ENCODE measurements at regions not wholly inside any gene's neighbourhood (a gene's known extent, or its start where the extent isn't known, plus 50 kb on each side); places are given as distances from the start of the nearest gene placed in this dataset.
"Not testable (repeated sequence)": the region's sequence is repeated elsewhere in the genome, so short reads cannot be mapped to it uniquely, and the experiment has no call there.

DNA sequence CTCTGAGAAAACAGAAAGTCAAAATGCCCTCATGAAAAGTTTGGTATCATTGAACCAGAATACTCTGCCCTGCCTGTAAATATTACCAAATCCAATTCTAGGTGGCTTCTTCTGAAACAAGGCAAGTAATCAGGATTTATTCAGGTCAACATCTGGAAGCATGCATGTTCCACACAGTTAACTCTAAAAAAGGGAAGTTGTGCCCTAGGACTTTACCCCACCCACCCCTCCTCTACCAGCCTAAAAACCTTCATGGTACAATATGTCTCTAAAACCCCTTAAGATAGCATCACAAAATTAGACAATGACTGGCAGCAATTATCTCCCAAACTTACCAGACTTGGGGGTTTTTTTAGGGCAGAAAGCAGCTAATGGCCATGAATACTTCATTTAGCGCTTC lies 414.8 kb upstream of the SLC30A5 start:
- H3K27ac ChIP-seq (ENCODE audit: low read length), result no peak overlapping the region
- no CpG with 5 or more reads among the region's 1 CpG for WGBS (ENCODE audit: insufficient coverage, insufficient read length)
- no peaks in the 10 kb centered on the region for H3K4me1 ChIP-seq (ENCODE audit: control insufficient read depth, insufficient read depth, low read length)
- H3K9me3 ChIP-seq (ENCODE audit: control insufficient read depth, insufficient read depth, low read length), result no peaks in the 10 kb centered on the region
- H3K27me3 ChIP-seq (ENCODE audit: control insufficient read depth, insufficient read depth, low read length), result no peaks in the 10 kb centered on the region
- H3K4me3 ChIP-seq (ENCODE audit: low read length), result no peak overlapping the region
- no peak for DNase-seq (ENCODE audit: low read depth, low spot score)
- no peaks in the 10 kb centered on the region for H3K36me3 ChIP-seq (ENCODE audit: control insufficient read depth, insufficient read depth, low read length)

GRCh38 chr5:68680366-68680765 lies 413.4 kb upstream of the SLC30A5 start:
- Histone ChIP-seq H3K27ac (ENCODE audit: low read length) (no peak overlapping the region), H3K36me3 (ENCODE audit: control insufficient read depth, insufficient read depth, low read length) (no peaks in the 10 kb centered on the region), H3K27me3 (ENCODE audit: control insufficient read depth, insufficient read depth, low read length) (no peaks in the 10 kb centered on the region), H3K4me1 (ENCODE audit: control insufficient read depth, insufficient read depth, low read length) (no peaks in the 10 kb centered on the region), H3K4me3 (ENCODE audit: low read length) (no peak overlapping the region), H3K9me3 (ENCODE audit: control insufficient read depth, insufficient read depth, low read length) (no peaks in the 10 kb centered on the region)
- DNase-seq (ENCODE audit: low read depth, low spot score), result no peak

DNA sequence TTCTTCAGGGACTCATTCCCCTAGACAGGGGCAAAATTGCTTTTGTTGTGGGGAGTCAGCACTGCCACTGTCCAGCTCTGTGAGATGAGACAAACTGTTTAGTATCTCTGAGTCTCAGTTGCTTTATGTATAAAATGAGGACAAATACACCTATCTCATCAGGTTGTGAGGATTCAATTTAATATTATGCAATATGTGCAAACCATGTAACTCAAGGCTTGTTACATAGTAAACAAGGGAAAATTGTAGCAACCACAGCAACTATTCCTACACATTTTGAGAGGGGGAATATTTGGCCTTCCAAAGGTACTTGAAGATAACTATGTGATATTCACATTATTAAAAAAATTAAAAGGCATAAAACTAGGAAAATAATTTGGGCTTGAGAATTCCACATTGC lies 411.9 kb upstream of the SLC30A5 start:
- Histone ChIP-seq H3K4me1 (ENCODE audit: control insufficient read depth, insufficient read depth, low read length) (no peaks in the 10 kb centered on the region), H3K27me3 (ENCODE audit: control insufficient read depth, insufficient read depth, low read length) (no peaks in the 10 kb centered on the region), H3K36me3 (ENCODE audit: control insufficient read depth, insufficient read depth, low read length) (no peaks in the 10 kb centered on the region), H3K27ac (ENCODE audit: low read length) (no peak overlapping the region), H3K9me3 (ENCODE audit: control insufficient read depth, insufficient read depth, low read length) (no peaks in the 10 kb centered on the region), H3K4me3 (ENCODE audit: low read length) (no peak overlapping the region)
- DNase-seq (ENCODE audit: low read depth, low spot score), result no peak

DNA sequence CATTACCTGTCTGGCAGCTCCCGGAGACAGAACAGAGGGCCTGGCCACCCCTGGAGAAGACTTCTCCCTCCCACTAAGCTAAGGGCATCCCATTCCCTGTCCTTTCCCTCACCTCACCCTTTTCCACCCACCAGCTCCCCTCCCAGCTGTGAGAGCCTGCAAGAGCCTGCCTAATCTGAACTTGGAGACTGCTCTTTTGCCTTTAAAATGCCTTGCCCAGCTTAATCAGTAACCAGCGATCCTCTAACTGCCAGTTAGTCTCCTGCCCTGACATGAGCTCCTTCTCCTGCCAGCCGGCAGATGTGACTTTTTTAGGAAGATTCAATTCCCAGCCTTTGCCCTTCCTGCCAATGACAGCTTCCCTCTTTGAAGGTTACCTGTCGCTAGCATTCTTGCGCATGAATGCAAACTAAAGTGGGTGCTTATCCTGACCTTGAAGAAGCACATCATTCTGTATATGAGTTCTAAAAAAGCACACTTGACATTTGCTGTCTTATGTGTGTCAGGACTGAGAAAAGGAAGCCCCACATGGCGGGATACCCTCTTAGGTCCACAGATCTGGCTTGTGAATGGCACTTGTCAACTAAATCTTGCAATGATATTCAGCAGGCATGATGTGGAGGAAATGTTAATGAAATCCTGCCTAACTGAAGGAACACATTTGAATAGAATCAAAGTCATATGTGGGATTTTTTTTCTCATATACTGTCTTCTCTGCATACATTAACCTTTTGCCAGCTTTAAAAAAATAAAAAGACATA lies 411.2 kb upstream of the SLC30A5 start:
- no peak overlapping the region for H3K4me3 ChIP-seq (ENCODE audit: low read length)
- WGBS (ENCODE audit: insufficient coverage, insufficient read length), result no CpG with 5 or more reads among the region's 6 CpGs
- no peaks in the 10 kb centered on the region for H3K9me3 ChIP-seq (ENCODE audit: control insufficient read depth, insufficient read depth, low read length)
- H3K4me1 ChIP-seq (ENCODE audit: control insufficient read depth, insufficient read depth, low read length), result no peaks in the 10 kb centered on the region
- no peak overlapping the region for H3K27ac ChIP-seq (ENCODE audit: low read length)
- H3K27me3 ChIP-seq (ENCODE audit: control insufficient read depth, insufficient read depth, low read length), result no peaks in the 10 kb centered on the region
- no peak for DNase-seq (ENCODE audit: low read depth, low spot score)
- H3K36me3 ChIP-seq (ENCODE audit: control insufficient read depth, insufficient read depth, low read length), result no peaks in the 10 kb centered on the region

DNA sequence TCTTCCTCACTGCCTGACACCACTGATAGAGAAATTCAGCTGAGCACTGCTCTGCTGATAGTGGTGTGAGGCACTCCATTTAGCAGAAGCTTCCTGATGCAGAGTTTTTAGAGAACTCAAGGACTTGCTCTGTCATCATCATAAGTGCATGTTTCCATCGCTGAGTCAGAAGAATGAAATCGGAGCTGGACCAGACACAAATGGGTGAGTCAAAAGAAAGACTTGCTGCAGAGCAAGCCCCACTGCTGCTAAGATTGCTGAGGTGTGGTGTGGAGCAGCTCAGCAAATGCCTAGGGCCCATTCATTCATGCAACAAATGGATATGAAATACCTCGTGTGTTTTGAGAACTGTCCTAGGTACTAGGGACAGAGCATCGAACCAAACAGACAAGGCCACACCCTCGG lies 410.2 kb upstream of the SLC30A5 start:
- Histone ChIP-seq H3K27me3 (ENCODE audit: control insufficient read depth, insufficient read depth, low read length) (no peaks in the 10 kb centered on the region), H3K27ac (ENCODE audit: low read length) (no peak overlapping the region), H3K36me3 (ENCODE audit: control insufficient read depth, insufficient read depth, low read length) (no peaks in the 10 kb centered on the region), H3K9me3 (ENCODE audit: control insufficient read depth, insufficient read depth, low read length) (no peaks in the 10 kb centered on the region), H3K4me3 (ENCODE audit: low read length) (no peak overlapping the region), H3K4me1 (ENCODE audit: control insufficient read depth, insufficient read depth, low read length) (no peaks in the 10 kb centered on the region)
- WGBS (ENCODE audit: insufficient coverage, insufficient read length), result no CpG with 5 or more reads among the region's 5 CpGs
- no peak for DNase-seq (ENCODE audit: low read depth, low spot score)

- Histone ChIP-seq H3K36me3 (ENCODE audit: control insufficient read depth, insufficient read depth, low read length) (no peaks in the 10 kb centered on the region), H3K4me1 (ENCODE audit: control insufficient read depth, insufficient read depth, low read length) (no peaks in the 10 kb centered on the region), H3K27ac (ENCODE audit: low read length) (no peak overlapping the region), H3K27me3 (ENCODE audit: control insufficient read depth, insufficient read depth, low read length) (no peaks in the 10 kb centered on the region), H3K4me3 (ENCODE audit: low read length) (no peak overlapping the region), H3K9me3 (ENCODE audit: control insufficient read depth, insufficient read depth, low read length) (no peaks in the 10 kb centered on the region)
- WGBS (ENCODE audit: insufficient coverage, insufficient read length), result no CpG with 5 or more reads among the region's 1 CpG
- DNase-seq (ENCODE audit: low read depth, low spot score), result no peak
Observed at GRCh38 chr5:68685863-68686262, 408.0 kb upstream of the SLC30A5 start.

DNA sequence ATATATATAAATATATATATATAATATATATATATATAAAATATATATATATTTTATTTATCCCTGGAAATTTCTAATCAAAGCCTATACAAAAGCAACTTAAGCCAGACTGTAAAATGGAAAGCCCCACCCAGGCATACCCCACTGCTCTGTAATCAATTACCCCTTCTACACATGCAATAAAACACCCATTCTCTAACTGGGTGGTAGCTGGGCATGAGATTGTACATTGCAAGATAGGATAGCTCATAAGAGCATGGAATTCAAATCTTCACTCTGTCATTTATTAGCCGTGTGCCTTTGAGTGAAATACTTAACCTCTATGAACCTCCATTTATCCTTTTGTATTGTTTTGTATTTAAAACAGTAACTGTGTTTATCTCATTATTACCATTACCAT lies 405.3 kb upstream of the SLC30A5 start:
- no peak for DNase-seq (ENCODE audit: low read depth, low spot score)
- Histone ChIP-seq H3K36me3 (ENCODE audit: control insufficient read depth, insufficient read depth, low read length) (no peaks in the 10 kb centered on the region), H3K4me3 (ENCODE audit: low read length) (no peak overlapping the region), H3K9me3 (ENCODE audit: control insufficient read depth, insufficient read depth, low read length) (no peaks in the 10 kb centered on the region), H3K27me3 (ENCODE audit: control insufficient read depth, insufficient read depth, low read length) (no peaks in the 10 kb centered on the region), H3K27ac (ENCODE audit: low read length) (no peak overlapping the region), H3K4me1 (ENCODE audit: control insufficient read depth, insufficient read depth, low read length) (no peaks in the 10 kb centered on the region)
- no CpG with 5 or more reads among the region's 1 CpG for WGBS (ENCODE audit: insufficient coverage, insufficient read length)

- Histone ChIP-seq H3K27me3 (ENCODE audit: control insufficient read depth, insufficient read depth, low read length) (no peaks in the 10 kb centered on the region), H3K9me3 (ENCODE audit: control insufficient read depth, insufficient read depth, low read length) (no peaks in the 10 kb centered on the region), H3K4me3 (ENCODE audit: low read length) (no peak overlapping the region), H3K27ac (ENCODE audit: low read length) (no peak overlapping the region), H3K36me3 (ENCODE audit: control insufficient read depth, insufficient read depth, low read length) (no peaks in the 10 kb centered on the region), H3K4me1 (ENCODE audit: control insufficient read depth, insufficient read depth, low read length) (no peaks in the 10 kb centered on the region)
- DNase-seq (ENCODE audit: low read depth, low spot score), result no peak
Observed at GRCh38 chr5:68689010-68689409, 404.8 kb upstream of the SLC30A5 start.

- H3K27ac ChIP-seq (ENCODE audit: low read length); H3K4me1 ChIP-seq (ENCODE audit: control insufficient read depth, insufficient read depth, low read length); DNase-seq (ENCODE audit: low read depth, low spot score); H3K36me3 ChIP-seq (ENCODE audit: control insufficient read depth, insufficient read depth, low read length); H3K27me3 ChIP-seq (ENCODE audit: control insufficient read depth, insufficient read depth, low read length); H3K4me3 ChIP-seq (ENCODE audit: low read length); H3K9me3 ChIP-seq (ENCODE audit: control insufficient read depth, insufficient read depth, low read length): not testable (repeated sequence)
- no CpG with 5 or more reads among the region's 9 CpGs for WGBS (ENCODE audit: insufficient coverage, insufficient read length)
Observed at GRCh38 chr5:68691874-68692273, 401.9 kb upstream of the SLC30A5 start.

DNA sequence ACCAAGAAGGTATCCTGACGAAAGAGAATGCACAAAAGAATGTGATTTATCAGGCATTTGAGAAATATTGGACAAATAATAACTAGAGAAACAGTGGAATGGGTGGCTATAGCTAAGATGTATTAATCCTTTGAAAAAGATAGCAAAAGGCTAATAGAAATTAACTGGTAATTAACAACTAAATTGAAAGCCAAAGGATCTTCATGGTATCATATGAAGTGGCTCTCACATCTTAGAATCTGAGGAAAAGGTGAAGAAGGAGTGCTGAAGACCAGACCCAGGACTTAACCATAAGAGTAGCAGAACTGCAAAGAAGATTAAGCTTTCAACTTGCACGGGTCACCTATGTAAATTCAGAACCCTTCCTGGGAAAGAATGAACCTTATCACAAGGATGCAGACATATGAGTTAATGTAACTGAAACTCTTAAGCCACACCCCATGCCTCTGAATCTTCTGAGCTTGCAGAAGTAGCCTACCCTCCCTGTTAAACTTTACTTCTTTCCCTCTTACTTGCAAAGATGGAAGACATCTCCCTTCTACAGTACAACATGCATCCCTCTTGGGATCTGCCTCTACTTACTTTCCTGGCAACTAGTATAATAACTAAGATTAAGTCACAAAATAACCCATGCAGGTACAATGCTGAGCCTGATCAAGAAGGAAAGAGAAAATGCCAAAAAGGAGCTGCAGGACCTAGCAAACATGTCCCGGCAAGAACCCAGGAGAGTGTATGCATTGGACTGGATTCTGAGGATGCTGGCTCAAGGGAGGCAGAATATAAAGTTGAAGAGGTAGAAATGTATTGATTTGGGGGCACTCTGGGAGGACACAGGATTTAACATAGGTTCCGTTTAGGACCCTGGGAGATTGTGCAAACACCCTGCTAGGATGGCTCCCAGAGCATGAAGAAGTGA lies 395.5 kb upstream of the SLC30A5 start:
- Histone ChIP-seq H3K9me3 (ENCODE audit: control insufficient read depth, insufficient read depth, low read length) (no peaks in the 10 kb centered on the region), H3K4me1 (ENCODE audit: control insufficient read depth, insufficient read depth, low read length) (no peaks in the 10 kb centered on the region), H3K36me3 (ENCODE audit: control insufficient read depth, insufficient read depth, low read length) (no peaks in the 10 kb centered on the region), H3K4me3 (ENCODE audit: low read length) (no peak overlapping the region), H3K27ac (ENCODE audit: low read length) (no peak overlapping the region), H3K27me3 (ENCODE audit: control insufficient read depth, insufficient read depth, low read length) (no peaks in the 10 kb centered on the region)
- DNase-seq (ENCODE audit: low read depth, low spot score), result no peak
- WGBS (ENCODE audit: insufficient coverage, insufficient read length), result no CpG with 5 or more reads among the region's 4 CpGs

DNA sequence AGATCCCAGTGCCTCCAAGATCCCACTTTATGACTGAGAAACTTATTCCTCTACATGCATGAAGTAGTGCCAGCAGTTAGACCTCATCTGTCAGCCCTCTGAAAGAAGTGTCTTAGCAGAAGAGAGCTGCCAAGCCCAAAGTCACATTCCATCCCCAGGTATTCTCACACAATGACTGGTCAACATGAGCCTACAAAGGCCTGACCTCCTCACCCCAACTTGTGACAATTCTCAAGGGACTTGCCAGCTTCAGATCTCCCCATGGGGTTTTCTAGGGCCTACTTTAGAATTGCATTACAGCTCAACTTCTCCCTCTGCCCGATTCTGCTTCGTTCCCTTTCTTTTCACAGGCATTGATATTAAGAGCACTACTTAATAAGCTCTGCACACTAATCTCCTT lies 393.8 kb upstream of the SLC30A5 start:
- no peak for DNase-seq (ENCODE audit: low read depth, low spot score)
- no peaks in the 10 kb centered on the region for H3K4me1 ChIP-seq (ENCODE audit: control insufficient read depth, insufficient read depth, low read length)
- no CpG with 5 or more reads among the region's 2 CpGs for WGBS (ENCODE audit: insufficient coverage, insufficient read length)
- no peaks in the 10 kb centered on the region for H3K27me3 ChIP-seq (ENCODE audit: control insufficient read depth, insufficient read depth, low read length)
- H3K27ac ChIP-seq (ENCODE audit: low read length), result no peak overlapping the region
- no peaks in the 10 kb centered on the region for H3K36me3 ChIP-seq (ENCODE audit: control insufficient read depth, insufficient read depth, low read length)
- H3K4me3 ChIP-seq (ENCODE audit: low read length), result no peak overlapping the region
- H3K9me3 ChIP-seq (ENCODE audit: control insufficient read depth, insufficient read depth, low read length), result no peaks in the 10 kb centered on the region

Measured in iPS DF 6.9 (cell line).